ENCODE measurements at regions not wholly inside any gene's neighbourhood (a gene's known extent, or its start where the extent isn't known, plus 50 kb on each side); places are given as distances from the start of the nearest gene placed in this dataset.
A peak's percentile ranks its signal among the peaks of the same experiment; 100 is the strongest.
"Not testable (repeated sequence)": the region's sequence is repeated elsewhere in the genome, so short reads cannot be mapped to it uniquely, and the experiment has no call there.

GRCh38 chr6:157727629-157728182, 95.3 kb upstream of the SNX9 start:
- no peak for DNase-seq

GRCh38 chr6:157728183-157728881, 94.7 kb upstream of the SNX9 start:
- no peak for DNase-seq

GRCh38 chr6:157731221-157731620, 91.8 kb upstream of the SNX9 start:
- no peak for DNase-seq

DNA sequence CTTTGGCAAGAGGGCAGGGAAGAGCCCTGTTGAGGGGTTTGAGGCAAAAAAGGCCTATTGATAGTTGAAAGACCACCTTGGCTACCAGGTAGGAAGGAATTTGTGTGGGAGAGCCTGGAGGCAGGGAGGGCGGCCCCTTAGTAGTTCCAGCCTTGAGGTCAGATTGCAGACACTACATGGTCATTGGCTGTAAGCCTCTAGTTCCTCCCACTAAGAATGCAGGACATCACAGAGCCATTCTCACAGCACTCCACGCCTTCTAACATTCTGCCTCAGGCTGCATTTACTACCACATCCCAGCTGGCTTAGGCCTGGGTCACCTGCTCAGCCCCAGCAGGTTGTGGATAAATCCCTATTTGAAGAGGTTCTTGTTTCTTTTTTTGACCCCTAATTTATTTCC, 91.0 kb upstream of the SNX9 start:
- DNase-seq: no peak

DNA sequence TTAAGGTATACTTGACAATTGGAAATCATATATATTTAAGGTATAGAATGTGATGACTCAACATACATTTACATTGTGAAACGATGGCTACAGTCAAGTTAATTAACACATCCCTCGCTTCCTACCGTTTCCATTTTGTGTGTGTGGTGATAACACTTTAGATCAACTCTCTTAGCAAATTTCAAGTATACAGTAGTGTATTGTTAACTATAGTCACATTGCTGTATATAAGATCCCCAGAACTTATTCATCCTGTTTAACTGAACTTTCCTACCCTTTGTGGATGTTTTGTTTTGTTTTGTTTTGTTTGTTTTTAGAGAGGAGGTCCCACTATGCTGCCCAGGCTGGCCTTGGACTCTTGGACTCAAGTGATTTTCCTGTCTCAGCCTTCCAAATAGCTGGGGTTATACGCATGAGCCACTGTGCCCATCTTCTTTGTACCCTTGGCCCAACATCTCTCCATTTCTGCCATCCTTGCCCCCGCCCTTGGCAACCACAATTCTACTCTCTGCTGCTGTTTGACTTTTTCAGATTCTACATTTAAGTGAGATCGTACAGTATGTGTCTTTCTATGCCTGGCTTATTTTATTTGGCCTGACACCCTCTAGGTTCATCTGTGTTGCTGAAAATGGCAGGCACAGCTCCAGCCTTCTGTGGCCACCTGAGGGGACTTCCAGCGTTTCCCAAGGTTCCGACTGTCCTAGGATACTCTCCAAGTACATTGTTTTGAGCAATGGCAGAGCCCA, 90.5 kb upstream of the SNX9 start:
- no peak for DNase-seq

GRCh38 chr6:157736555-157736954, 86.5 kb upstream of the SNX9 start:
- DNase-seq: not testable (repeated sequence)

- no peak for DNase-seq
Measured at GRCh38 chr6:157741321-157741947, 81.6 kb upstream of the SNX9 start.

DNA sequence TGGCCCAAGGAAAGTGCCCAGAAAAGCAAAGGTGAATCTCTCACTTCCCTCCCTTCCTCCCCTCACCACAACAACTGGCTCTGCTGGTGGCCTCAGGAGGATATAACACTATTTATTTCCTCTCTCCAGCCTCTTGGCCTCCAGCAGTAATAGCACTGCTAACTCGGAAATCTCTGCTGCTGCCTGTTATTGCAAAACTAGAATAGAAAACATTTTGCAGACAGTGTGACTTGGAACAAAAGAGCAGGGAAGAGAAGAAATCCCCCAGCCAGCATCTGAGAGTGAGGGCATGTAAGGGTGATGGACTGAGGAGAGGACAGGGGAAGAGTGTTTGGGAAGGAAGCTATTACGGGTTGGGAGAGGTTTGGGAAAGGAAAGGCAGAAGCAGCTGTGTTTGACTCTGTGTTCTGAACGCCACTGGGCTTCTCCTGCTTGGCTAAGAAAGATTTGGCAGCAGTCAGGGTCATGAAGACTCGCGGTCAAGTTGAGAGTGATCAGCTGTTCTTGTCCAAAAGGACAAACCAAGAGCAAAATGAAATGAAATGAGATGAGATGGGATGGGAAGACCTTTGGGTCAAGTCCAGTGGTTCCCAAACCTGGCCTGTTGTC, 81.0 kb upstream of the SNX9 start:
- no peak for DNase-seq

- no peak for DNase-seq
Measured at GRCh38 chr6:157744102-157744601, 78.9 kb upstream of the SNX9 start.

- no peak for DNase-seq
Measured at GRCh38 chr6:157746897-157747296, 76.1 kb upstream of the SNX9 start.

- no peak for DNase-seq
Measured at GRCh38 chr6:157747370-157747769, 75.7 kb upstream of the SNX9 start.

DNA sequence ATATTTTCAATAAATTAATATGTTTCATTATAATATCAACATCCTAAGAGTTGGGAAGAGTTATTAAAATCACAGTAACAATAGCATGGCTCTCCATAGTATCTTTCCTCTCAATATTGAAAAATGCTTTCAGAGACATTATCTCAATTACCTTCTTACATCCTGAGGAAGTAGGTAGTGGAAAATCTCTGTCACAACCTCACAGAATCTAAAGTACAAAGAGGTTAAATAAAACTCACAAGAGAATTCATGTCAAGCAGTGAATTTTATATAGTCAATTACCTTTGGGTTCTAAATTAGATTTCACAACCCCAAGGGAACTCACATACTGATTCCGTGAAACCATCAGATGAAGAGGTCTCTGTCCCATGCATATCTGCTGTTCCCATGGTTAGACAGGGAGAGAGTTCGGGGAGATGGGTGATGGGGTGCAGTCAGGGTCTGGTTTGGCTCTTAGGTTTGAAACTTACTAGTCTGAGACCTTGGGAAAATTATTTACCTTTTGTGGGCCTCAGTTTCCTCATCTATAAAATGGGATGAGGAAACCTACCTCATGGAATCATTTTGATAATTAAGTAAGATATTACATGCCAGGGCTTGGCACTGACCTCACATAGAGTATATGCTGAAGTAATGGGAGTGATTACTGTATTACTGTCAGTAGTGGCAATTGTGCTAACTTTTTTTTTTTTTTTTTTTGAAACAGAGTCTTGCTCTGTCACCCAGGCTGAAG, 74.0 kb upstream of the SNX9 start:
- DNase-seq: no peak

DNA sequence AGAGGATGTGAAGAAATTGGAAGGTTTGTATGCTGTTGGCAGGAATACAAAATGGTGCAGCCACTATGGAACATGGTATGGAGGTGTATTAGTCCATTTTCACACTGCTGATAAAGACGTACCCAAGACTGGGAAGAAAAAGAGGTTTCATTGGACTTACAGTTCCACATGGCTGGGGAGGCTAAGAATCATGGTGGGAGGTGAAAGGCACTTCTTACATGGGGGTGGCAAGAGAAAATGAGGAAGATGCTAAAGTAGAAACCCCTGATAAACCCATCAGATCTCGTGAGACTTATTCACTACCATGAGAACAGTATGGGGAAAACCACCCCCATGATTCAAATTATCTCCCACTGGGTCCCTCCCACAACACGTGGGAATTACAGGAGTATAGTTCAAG, 72.1 kb upstream of the SNX9 start:
- DNase-seq: not testable (repeated sequence)

DNA sequence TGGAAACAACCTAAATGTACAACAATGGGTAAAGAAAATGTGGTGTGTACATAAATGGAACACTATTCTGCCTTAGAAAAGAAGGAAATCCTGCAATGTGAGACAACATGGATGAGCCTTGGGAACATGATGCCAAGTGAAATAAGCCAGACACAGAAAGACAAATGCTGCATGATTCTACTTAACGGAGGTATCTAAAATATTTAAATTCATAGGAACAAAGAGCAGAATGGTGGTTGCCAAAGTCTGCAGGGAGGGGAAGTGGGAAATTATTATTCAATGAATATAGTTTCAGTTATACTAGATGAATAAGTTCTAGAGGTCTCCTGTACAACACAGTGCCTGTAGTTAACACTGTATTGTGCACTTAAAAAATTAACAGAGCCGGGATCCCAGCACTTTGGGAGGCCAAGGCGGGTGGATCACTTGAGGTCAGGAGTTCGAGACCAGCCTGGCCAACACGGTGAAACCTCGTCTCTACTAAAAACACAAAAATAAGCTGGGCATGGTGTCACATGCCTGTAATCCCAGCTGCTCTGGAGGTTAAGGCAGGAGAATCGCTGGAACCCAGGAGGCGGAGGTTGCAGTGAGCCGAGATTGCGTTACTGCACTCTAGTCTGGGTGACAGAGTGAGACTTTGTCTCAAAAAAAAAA, 71.4 kb upstream of the SNX9 start:
- no peak for DNase-seq

DNA sequence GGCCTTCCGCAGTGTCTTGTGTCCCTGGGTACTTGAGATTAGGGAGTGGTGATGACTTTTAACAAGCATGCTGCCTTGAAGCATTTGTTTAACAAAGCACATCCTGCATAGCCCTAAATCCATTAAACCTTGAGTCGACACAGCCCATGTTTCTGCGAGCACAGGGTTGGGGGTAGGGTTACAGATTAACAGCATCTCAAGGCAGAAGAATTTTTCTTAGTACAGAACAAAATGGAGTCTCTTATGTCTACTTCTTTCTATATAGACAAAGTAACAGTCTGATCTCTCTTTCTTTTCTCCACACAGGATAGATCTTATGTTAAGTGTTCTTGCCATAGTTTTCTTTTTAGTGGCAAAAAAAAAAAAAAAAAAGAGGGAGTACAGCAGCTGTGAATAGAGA, 70.2 kb upstream of the SNX9 start:
- DNase-seq: not testable (repeated sequence)

- DNase-seq: no peak
Measured at GRCh38 chr6:157753291-157753690, 69.8 kb upstream of the SNX9 start.

- not testable (repeated sequence) for DNase-seq
Measured at GRCh38 chr6:157753801-157754200, 69.2 kb upstream of the SNX9 start.

- no peak for DNase-seq
Measured at GRCh38 chr6:157754351-157754750, 68.7 kb upstream of the SNX9 start.

GRCh38 chr6:157755032-157755745, 67.9 kb upstream of the SNX9 start:
- no peak for DNase-seq

DNA sequence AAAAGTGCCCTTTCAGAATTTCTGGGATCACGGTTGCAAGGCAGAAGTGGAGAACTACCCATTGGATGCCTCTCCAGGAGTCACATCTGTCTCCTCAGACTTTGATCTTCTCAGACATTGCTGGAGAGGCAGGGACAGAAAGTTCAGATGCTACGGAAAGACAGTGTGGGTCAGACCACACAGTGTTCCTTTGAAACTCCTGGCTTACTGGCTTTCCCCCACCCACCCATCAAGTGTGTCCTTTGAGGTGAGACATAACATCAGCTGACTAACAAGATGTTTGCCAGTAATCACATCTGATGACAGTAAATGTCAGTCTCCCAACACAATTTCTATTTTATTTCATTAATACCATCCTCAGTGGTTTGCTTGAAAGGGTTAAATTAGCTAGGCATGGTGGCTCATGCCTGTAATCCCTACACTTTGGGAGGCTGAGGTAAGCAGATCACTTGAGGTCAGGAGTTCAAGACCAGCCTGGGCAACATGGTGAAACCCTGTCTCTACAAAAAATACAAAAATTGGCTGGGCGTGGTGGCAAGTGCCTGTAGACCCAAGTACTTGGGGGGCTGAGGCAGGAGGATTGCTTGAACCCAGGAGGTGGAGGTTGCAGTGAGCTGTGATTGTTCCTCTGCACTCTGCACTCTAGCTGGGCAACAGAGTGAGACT, 67.2 kb upstream of the SNX9 start:
- DNase-seq: peak; percentile 49

Data from CD4-positive, alpha-beta T cell treated with Interleukin-15 for 1 hour (primary cell).